B cell (primary cell): ENCODE measurements at regions not wholly inside any gene's neighbourhood (a gene's known extent, or its start where the extent isn't known, plus 50 kb on each side); places are given as distances from the start of the nearest gene placed in this dataset.

Experiments used
- EZH2 ChIP-seq: IDR thresholded peaks from 2 replicates; pipeline ENCODE4 v1.6.1; 2012; ENCODE audit warnings: borderline replicate concordance, low read depth, mild to moderate bottlenecking, moderate library complexity, low read length; ENCODE audit not compliant: insufficient read depth, poor library complexity, severe bottlenecking
- TF ChIP-seq, protein P1 (sequence below): fragments of 200-600 bp; IDR thresholded peaks from one replicate; pipeline ENCODE4 v1.8.0; 2022; ENCODE audit warnings: antibody characterized with exemption, mild to moderate bottlenecking

DNA sequence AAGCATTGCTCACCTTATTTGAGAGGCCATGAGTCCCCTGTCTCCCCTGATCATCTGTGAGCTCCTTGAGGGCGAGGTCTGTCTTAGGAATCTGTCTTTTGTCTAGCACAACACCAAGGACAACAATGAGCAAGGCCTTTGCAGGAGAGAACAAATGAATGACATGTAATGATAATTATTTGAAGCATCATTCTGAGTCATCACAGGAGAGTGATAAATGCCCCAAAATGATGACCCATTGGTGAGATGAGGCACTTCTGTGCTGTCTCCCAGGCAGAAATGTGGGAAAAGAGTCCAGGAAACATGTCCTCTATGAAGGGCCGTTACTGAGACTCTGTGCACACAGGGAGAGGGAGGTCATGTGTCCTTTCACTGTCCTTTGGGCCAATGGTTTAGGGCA, 105.2 kb upstream of the LRFN2 start:
- TF ChIP-seq, protein P1, sequence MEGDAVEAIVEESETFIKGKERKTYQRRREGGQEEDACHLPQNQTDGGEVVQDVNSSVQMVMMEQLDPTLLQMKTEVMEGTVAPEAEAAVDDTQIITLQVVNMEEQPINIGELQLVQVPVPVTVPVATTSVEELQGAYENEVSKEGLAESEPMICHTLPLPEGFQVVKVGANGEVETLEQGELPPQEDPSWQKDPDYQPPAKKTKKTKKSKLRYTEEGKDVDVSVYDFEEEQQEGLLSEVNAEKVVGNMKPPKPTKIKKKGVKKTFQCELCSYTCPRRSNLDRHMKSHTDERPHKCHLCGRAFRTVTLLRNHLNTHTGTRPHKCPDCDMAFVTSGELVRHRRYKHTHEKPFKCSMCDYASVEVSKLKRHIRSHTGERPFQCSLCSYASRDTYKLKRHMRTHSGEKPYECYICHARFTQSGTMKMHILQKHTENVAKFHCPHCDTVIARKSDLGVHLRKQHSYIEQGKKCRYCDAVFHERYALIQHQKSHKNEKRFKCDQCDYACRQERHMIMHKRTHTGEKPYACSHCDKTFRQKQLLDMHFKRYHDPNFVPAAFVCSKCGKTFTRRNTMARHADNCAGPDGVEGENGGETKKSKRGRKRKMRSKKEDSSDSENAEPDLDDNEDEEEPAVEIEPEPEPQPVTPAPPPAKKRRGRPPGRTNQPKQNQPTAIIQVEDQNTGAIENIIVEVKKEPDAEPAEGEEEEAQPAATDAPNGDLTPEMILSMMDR, result no peak
- TF ChIP-seq EZH2, result no peak
